ENCODE measurements at regions not wholly inside any gene's neighbourhood (a gene's known extent, or its start where the extent isn't known, plus 50 kb on each side); places are given as distances from the start of the nearest gene placed in this dataset.

DNA sequence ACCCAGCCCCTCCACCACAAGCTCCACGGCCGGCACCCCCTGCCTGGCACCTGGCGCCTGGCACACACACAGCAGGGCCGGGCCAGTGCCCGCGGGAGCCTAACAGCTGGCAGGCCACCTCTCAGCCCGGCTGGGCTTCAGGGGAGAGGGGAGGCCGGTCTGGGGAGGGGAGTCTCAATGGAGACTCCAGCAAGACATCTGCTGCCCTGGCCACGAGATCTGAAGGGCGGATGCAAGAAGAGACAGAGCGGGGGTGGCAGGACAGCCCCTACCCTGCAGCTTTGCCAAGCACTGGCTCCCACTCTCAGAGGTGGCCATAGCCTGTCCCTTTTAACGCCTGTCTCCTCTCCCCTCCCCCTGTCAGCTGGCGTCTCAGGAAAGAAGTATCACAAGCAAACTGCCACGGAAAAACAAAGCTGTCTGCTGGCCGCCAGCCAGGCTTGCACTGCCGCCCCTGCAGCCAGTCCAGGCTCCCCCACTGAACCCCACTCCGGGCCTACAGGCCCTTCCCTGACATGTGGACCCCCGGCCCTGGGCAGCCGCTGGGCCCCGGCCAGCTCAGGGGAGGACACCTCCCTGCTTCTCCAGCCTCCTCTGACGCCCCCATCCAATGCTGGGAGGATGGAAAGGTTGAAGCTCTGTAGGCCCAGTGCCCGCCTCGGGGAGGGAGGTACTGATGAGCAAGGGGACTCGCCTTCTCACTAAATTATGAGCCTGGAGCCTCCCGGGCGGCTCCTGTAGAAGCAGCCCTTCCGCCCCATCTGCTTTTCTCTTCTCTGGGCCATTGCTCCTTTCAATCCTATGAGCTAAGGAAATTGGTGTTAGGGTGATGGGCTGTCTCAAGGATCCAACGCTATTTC, 178.4 kb downstream of the ARHGAP12 start:
- Mint-ChIP-seq H3K4me1 (ENCODE audit: low read depth, unreplicated experiment) (peaks cover 52% of the 10 kb centered on the region), H3K27ac (ENCODE audit: unreplicated experiment) (peak overlapping the region; percentile 96), H3K4me3 (ENCODE audit: unreplicated experiment) (peak overlapping the region; percentile 38), H3K9me3 (ENCODE audit: unreplicated experiment) (peaks cover 15% of the 10 kb centered on the region), H3K36me3 (ENCODE audit: unreplicated experiment) (no peaks in the 10 kb centered on the region), H3K27me3 (ENCODE audit: unreplicated experiment) (peaks cover 2% of the 10 kb centered on the region)
- TF ChIP-seq, protein P1, sequence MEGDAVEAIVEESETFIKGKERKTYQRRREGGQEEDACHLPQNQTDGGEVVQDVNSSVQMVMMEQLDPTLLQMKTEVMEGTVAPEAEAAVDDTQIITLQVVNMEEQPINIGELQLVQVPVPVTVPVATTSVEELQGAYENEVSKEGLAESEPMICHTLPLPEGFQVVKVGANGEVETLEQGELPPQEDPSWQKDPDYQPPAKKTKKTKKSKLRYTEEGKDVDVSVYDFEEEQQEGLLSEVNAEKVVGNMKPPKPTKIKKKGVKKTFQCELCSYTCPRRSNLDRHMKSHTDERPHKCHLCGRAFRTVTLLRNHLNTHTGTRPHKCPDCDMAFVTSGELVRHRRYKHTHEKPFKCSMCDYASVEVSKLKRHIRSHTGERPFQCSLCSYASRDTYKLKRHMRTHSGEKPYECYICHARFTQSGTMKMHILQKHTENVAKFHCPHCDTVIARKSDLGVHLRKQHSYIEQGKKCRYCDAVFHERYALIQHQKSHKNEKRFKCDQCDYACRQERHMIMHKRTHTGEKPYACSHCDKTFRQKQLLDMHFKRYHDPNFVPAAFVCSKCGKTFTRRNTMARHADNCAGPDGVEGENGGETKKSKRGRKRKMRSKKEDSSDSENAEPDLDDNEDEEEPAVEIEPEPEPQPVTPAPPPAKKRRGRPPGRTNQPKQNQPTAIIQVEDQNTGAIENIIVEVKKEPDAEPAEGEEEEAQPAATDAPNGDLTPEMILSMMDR (IDR thresholded peaks at IDR 0.05; ENCODE audit: partially characterized antibody, unreplicated experiment) = no peak
- DNase-seq = peak; percentile 55

DNA sequence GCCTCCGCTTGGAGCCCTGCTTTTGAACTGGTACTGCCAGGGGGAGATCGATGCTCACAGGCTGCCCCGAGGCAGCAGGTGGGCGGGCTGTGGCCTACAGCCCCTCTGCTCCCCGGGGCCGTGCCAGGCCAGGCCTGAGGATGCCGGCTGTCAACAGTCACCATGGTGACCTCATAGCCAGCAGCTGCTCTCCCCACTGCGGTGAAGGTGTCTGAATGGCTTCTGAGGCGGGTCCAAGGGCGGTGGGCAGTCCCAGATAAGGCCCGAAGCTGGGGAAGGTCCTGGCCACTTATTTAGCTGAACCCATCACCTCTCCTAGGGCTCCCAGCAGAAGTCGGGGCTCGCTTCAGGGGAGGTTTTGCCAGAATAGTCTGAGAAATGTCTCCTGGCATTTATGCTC, 179.3 kb downstream of the ARHGAP12 start:
- TF ChIP-seq, protein P1 (IDR thresholded peaks at IDR 0.05; ENCODE audit: partially characterized antibody, unreplicated experiment) = no peak
- Mint-ChIP-seq H3K27ac (ENCODE audit: unreplicated experiment) (peak overlapping the region; percentile 96), H3K36me3 (ENCODE audit: unreplicated experiment) (no peaks in the 10 kb centered on the region), H3K27me3 (ENCODE audit: unreplicated experiment) (peaks cover 2% of the 10 kb centered on the region), H3K9me3 (ENCODE audit: unreplicated experiment) (peaks cover 15% of the 10 kb centered on the region), H3K4me1 (ENCODE audit: low read depth, unreplicated experiment) (peaks cover 50% of the 10 kb centered on the region), H3K4me3 (ENCODE audit: unreplicated experiment) (peak overlapping the region; percentile 58)
- DNase-seq = peak; percentile 87

DNA sequence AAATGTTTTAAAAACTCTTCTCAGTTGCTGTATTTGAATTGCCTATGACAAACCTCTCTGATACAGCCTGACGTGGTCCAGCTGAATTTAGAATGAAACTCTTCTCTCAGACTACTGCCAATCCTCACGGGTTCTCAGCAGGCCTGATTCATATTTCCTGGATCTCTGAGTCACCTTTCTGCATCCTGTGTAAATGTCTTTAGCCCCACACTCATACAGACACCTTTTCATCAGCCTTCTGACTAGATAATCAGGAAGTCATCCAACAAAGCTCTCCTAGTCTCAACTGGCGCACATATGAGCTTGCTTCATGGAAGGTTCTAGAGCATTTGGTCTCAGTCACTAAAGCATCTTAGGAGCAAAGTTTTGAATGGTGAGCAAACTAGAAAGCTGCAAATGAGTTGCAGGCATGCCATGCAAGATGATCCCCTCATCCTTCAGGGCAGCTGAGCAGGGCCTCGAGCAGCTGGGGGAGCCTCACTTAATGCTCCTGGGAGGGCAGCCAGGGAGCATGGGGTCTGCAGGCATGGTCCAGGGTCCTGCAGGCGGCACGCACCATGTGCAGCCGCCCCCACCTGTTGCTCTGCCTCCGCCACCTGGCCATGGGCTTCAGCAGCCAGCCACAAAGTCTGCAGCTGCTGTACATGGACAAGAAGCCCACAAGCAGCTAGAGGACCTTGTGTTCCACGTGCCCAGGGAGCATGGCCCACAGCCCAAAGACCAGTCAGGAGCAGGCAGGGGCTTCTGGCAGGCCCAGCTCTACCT, 182.8 kb downstream of the ARHGAP12 start:
- Mint-ChIP-seq H3K27me3 (ENCODE audit: unreplicated experiment) (peaks cover 2% of the 10 kb centered on the region), H3K36me3 (ENCODE audit: unreplicated experiment) (no peaks in the 10 kb centered on the region), H3K27ac (ENCODE audit: unreplicated experiment) (no peak overlapping the region), H3K9me3 (ENCODE audit: unreplicated experiment) (peaks cover 7% of the 10 kb centered on the region), H3K4me3 (ENCODE audit: unreplicated experiment) (no peak overlapping the region), H3K4me1 (ENCODE audit: low read depth, unreplicated experiment) (peaks cover 27% of the 10 kb centered on the region)
- TF ChIP-seq, protein P1 (IDR thresholded peaks at IDR 0.05; ENCODE audit: partially characterized antibody, unreplicated experiment) = no peak
- peak; percentile 35 for DNase-seq

DNA sequence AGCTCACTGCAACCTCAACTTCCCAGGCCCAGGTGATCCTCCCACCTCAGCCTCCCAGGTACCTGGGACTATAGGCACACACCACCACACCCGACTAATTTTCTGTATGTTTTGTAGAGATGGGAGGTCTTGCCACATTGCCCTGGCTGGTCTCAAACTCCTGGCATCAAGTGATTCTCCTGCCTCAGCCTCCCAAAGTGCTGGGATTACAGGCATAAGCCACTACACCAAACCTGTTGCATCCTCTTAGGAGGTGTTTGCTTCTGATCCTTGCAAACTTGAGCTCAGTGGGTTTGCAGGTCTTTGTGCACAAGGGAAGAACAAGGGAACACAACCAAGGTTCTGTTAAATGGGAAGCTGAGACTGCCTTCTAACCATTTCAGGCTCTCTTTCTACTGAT, 184.6 kb downstream of the ARHGAP12 start:
- peaks cover 2% of the 10 kb centered on the region for H3K27me3 Mint-ChIP-seq (ENCODE audit: unreplicated experiment)
- H3K4me1 Mint-ChIP-seq (ENCODE audit: low read depth, unreplicated experiment) = peaks cover 23% of the 10 kb centered on the region
- H3K27ac Mint-ChIP-seq (ENCODE audit: unreplicated experiment) = no peak overlapping the region
- no peak for DNase-seq
- no peak overlapping the region for H3K4me3 Mint-ChIP-seq (ENCODE audit: unreplicated experiment)
- no peaks in the 10 kb centered on the region for H3K36me3 Mint-ChIP-seq (ENCODE audit: unreplicated experiment)
- H3K9me3 Mint-ChIP-seq (ENCODE audit: unreplicated experiment) = peaks cover 5% of the 10 kb centered on the region
- TF ChIP-seq, protein P1 (IDR thresholded peaks at IDR 0.05; ENCODE audit: partially characterized antibody, unreplicated experiment) = no peak

All from glutamatergic neuron (in vitro differentiated cells).